NCI-H446 treated with DMSO at 0.1 percent for 48 hours (cell line): ENCODE measurements at regions not wholly inside any gene's neighbourhood (a gene's known extent, or its start where the extent isn't known, plus 50 kb on each side); places are given as distances from the start of the nearest gene placed in this dataset.

ENCODE experiments used
- DNase-seq: peaks from one replicate; lab custom pipeline; 2025; lab: John Stamatoyannopoulos, UW

DNA sequence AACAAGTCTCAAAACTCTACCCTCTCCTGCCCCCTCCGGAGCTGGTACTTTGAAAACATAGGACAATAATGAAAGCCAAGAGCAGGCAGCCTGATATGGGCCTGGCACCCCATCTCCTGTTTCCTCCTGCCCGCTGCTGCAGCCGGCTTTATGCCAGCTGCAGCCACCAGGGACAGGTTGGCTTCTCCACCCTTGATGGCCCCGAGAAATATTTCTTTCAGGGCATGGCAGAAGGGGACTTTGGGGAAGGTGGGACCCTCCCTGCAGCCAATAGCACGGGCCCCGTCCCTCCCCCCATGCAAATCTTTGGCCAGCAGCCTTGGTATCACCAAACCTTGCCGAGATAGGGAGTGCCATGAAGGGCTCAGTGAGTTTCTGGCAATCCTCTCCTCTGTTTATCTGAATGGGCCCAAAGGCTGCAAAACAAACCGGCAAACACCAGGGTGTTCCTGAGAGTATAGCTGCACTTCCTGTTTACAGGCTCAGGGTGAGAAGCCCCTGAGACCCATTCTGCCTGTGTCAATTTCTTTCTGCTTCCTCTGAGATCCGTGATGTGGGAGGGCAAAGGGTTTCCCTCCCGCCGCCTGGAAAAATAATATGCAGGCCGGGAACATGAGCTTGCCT is 73.4 kb upstream of the BOD1 start:
- no peak for DNase-seq

DNA sequence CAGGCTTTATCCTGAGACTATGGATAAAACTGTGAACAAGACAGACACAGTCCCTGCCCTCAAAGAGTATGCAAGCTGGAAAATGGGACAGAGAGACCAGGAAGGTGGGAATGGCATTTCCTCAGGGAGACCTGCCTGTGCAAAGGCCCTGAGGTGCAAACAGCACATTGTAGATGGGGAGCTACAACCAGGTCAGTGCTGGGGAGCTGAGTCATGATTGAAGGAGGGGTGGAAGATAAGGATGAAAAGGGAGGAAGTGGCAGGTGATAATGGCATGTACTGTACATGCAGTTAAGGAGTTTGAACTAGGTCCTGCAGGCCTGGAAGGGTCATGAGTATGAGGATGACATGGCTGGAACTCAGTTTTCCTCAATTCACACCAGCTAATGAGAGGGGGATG is 75.5 kb upstream of the BOD1 start:
- no peak for DNase-seq

DNA sequence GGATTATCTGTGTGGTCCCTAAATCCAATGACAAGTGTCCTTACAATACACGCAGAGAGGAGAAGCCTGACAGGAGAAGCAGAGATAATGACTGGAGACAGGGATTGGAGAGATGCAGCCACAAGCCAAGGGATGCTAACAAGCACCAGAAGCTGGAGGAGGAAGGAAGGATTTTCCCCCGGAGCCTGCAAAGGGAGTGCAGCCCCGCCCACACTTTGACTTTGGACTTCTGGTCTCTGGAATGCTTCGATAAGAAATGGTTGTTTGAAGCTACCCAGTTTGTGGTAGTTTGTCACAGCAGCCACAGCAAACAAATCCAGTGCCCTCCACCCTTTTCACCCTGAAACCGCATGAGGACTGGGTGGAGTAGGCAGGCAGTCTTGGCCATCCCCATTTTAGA is 77.2 kb upstream of the BOD1 start:
- no peak for DNase-seq

DNA sequence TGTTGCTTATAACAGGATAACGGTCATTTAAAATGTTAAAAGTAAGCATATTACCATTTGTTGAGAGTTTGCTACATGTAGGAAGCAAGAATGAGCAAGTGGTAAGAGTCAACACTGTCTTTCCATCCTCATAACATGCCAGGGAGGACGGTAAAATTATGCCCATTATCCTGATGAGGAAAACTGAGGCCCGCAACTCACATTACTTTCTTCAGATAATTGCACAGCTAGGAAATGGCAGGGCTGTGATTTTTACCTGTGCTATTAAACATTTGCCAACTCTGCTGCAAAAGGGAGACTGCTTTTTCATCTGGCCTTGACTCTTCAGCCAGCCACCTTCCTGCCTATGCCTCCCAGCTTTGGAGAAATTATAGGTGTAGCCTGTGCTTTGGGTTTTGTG is 79.8 kb upstream of the BOD1 start:
- no peak for DNase-seq

DNA sequence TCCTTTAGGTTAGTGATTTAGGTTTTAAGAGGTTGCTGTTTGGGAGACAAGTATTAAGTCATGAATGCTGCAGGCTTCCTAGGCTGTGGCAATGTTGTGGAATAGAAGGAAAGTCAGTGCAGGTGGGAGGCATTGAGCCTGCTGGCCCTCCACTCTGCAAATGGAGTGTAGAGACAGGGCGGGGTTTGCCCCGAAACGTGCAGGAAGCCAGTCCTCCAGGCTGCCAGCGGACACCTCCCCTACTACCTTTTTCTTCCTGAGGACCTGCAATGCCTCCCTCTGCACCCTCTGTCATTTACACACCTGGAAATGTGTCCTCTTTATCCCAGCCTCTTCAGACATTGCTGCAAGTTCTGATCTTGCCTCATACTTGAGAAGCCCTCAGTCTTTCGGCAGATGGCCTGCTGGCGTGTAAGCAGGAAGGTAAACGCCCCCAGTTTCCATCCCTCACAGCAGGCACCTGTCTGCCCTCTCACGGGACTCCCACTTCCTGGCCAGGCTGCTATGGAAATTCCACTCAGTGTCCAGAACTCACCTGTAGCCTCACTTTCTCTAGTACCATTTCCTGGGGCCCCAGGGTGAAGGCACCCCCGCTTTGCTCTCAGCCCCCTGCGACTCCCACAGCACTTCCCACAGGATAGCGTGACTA is 81.6 kb upstream of the BOD1 start:
- DNase-seq = no peak

DNA sequence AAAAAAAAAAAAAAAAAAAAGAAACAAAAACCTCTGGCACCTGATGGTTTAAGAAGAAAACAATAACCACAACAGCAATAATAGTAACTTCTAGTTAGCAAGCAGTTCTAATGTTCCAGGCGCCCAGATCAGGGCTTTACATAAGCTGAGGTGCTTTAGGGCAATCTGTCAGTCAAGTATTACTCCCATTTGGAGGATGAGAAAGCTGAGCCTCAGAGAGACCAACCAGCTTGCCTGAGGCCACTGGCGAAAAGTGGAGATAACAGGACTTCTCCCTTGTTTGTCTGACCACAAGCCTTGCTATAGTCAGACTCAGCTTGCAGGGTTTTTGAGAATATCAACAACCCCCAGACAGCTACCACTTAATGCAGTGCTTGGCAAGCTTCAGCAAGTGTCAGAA is 83.5 kb upstream of the BOD1 start:
- DNase-seq = no peak

DNA sequence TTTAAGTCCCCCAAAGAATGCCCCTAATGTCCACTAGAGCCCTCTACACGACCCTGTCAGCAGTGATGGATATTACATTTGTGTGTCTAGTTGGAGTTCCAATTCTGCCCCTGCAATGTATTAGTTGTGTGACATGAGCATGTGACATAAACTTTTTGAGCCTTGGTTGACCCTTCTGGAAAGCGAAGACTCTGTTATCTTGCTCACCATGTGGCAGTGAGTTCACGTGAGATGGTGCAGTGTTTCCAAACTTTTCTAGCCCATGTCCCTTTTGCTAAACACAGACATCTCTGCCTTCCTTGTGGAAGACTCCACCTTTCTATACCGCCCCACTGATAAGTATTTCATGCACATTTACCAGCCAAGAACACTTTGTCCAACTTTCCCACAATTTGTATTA is 87.0 kb upstream of the BOD1 start:
- DNase-seq = no peak

DNA sequence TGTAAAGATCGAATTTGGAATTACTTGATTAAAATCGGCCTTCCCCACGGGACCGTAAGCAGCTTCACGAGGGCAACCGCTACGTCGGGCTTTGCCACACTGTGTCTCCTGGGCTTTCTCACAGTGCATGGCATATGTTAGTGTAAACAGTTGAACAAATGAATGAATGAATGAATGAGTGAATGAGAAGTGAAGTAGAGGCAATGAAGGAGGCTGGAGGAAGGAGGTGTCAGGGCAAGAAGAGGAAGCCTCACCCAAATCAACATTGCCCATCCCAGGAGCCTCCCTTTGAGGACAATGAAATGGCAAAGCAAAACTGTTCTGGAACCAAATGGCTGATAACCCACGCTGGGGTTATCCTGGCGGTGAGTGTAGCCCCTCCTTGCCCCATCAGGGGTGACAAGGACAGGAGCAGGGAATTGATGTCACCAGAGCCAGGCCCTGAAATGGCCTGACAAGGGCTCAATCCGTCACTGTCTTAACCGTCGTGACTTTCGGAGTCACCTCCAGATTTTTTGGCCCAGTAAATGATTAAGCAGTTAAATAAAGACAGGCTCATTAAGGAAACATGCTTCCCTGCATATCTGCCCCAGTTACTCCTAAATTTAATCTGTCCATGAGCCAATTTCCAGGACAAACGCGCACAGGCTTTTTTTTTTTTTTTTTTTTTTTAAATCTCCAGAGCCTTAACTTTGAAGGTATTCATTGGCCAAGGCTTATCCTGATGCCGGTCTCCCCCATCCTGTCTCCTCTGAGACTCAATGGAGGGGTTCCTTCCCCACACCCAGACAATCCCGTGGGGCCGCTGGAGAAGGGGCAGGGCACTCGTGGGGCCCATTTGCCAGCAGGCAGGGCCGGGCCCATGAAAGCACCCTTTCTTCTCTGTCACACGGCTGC is 88.4 kb upstream of the BOD1 start:
- DNase-seq = no peak

DNA sequence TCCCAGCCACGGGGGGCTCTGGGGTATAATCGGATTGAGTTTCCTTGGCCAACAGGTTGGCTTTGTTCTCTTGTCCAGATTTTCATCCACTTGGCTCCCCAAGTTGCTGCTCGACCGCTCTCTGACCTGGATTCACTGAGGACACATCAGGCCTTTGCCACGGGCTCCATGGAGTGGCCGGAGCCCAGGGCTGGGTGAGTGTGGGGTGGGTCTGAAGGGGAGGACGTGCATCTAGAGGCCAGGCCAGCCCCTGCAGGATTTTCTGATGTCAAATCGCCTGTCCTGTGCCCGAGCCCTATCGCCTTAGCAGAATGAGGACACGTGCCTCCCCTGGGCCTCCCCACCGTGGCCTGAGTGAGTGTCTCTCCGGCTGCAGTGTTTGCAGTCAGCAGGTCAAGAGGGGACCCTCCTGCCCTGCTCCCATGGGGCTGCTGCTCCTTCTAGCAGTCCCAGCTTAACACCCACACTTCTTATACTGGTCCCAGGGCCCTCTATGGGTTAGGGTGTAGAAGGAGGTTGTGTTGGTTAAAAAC is 89.1 kb upstream of the BOD1 start:
- no peak for DNase-seq

DNA sequence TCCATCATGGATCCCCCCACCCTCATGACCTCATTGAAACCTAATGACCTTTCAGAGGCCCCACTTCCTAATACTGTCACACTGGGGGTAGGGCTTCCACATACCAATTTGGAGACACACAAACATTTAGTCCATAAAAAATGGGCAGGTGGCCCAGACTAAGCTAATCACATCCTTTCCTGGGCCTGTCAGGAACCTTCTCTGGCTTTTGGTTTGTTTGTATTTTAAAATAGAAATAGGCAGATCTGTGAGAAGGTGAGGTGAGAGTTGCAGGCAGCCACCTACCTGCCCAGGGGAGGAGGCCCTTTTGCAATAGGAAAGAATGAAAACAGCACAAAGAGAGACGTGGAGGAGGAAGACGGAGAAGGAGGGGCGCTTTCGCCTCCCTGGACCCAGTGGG is 90.2 kb upstream of the BOD1 start:
- DNase-seq = no peak

DNA sequence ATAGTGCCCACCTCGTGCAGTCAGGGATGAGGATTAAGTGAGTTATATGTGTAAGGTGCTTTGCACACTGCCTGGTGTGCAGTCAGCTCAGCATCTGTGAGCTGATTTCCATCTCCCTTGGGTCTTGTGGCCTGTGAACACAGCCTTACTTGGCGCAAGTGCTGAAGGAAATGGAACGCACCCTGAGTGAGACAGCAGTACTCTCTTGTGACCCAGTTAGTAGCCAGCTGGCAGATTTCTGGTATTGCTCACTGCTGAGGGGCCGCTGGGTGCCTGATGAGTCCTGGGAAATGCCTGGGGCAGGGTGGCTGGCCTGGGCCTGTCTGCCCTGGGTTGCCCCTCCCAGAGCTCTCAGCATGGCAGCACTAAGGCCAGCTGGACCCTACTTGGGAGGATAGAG is 90.9 kb upstream of the BOD1 start:
- no peak for DNase-seq

DNA sequence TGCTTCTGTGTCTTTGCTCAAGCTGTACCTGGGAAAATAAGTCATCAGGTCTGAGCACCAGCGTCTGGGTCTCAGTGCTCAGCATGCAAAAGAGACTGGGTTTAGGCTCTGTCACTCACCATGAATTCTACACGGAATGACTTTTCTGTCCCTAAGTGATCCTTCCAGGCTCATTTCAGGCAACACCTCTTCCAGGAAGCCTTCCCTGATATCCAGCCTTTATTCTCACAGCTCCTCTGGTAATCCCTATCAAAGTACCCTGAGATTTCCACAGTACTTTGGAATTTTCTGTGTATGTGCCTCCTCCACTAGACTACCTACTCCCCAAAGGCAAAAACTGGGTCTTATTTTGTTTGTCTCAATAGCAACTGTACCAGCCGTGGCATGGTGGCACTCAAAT is 92.7 kb upstream of the BOD1 start:
- DNase-seq = no peak

DNA sequence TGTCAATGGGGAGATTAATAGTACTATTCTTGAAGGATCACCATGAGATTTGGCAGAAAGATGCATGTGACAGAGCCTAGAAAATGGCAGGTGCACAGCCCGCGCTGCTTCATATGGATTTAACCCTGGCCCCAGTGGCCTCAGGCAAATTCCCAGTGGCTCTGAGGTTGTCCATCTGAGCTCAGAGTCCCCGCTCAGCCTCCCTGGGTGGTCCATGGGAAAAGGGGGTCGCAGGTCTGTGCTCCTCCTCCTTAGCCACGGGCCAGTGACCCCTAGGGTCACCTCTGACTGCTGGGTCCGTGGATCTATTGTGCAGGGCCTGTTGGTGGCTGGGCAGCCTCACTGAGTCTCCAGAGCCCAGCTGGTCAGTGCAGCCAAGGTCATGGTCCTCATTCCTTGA is 93.3 kb upstream of the BOD1 start:
- DNase-seq = no peak

DNA sequence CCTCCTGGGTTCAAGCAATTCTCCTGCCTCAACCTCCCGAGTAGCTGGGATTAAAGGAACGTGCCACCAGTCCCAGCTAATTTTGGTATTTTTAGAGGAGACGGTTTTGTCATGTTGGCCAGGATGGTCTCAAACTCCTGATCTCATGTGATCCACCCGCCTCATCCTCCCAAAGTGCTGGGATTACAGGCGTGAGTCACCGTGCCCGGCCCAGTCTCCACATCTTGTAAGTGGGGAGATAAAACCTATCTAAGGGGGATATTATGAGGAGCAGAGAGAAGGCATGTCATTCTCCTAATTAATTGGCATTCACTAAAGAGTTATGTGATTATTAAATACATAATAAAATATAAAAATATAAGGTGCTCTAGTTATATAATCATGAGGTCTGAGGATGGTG is 94.1 kb upstream of the BOD1 start:
- DNase-seq = no peak

DNA sequence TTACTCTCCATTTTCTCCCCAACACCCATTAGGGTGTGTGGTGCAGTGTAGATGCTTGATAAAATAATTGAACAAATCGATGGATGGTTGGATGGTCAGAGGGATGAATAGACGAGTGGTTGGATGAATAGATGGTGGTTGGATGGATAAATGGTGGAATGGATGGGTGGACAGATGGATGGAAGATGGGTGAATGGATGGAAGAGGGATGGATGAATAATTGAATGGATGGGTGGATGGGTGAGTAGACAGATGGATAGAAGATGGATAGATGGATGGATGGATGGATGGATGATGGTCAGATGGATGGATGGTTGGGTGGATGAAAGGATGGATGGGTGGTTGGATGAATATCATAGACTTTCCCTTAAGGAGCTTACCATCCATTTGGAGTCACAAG is 95.0 kb upstream of the BOD1 start:
- no peak for DNase-seq

DNA sequence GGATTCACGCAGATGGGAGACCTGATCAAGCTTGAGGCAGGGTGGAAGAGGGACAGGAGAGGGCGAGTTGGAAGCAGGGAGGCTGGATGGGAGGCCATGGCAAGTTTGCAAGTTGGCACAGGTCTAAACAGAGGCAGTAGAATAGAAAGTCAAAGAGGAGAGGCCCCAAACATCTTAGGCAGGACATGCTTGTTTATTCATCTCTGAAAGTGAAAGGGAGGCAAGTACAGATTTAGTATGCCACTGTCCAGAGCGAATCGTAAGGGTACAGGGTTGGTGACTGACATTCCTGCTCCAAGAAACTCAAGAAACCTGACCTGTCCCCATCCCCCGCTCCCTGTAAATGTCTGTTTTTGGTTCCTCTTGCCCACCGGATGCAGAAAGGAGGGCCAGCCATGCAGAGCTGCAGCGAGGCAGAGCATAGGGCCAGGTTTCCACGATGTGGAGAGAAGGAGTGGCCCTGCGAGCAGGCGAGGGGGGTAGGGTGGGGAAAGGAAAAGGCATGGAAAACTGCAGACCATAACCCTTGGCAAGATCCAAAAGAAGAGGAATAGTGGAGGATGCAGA is 96.2 kb upstream of the BOD1 start:
- DNase-seq = no peak

DNA sequence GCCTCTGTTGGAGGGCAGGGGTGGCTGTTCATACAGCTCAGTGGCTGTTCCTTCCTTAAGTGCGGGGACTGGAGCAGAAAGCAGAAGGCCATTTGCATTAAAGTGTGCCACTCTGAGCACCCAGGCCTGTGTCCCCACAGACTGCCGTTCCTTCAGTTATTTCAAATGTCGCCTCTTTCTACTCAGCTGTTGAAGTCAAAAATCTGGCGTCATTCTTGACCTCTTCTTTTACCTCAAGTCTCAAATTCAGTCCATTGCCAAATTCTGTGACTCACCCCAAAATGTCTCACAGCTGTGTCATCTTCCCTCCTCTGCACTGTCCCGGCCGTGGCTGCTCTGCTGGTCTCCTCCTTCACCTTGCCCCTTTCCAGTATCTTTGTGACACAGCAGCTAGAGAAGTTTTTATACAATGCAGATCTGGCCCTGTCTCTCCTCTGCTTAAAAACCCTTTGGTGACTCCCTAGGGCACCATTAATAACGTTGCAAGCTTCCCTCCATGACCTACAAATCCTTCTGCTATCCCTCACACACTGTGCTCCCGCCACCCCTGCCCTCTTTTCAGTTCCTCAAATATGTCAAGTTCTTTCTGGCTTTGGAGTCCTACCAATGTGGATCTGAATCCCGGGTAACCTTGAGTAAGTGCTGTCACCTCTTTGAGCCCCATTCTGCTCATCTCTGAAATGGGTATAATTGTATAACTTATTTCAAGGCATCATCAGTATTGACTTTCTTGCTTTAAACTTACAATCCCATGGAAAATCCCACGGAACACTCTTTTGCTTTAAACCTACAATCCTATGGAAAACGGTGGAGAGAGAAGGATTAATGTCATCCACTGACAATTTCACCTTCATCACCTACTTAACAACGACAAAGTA is 98.3 kb upstream of the BOD1 start:
- no peak for DNase-seq

DNA sequence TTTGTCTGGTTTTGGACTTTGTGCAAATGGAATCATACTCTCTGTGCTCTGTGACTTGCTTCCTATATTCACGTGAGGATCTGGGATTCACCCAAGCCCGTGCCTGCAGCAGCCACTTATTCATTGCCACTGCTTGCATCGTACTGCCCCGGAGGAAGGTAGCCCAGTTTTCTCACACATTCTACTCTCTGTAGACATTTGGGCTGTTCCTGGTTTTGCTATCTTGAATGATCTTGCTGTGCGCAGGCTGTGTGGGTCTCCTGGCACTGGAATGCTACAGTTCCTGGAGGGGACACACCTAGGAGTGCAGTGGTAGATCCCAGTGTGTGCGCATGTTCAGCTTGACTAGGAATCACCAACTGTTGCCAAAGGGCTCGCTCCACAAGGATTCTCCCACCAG is 99.2 kb upstream of the BOD1 start:
- DNase-seq = no peak

DNA sequence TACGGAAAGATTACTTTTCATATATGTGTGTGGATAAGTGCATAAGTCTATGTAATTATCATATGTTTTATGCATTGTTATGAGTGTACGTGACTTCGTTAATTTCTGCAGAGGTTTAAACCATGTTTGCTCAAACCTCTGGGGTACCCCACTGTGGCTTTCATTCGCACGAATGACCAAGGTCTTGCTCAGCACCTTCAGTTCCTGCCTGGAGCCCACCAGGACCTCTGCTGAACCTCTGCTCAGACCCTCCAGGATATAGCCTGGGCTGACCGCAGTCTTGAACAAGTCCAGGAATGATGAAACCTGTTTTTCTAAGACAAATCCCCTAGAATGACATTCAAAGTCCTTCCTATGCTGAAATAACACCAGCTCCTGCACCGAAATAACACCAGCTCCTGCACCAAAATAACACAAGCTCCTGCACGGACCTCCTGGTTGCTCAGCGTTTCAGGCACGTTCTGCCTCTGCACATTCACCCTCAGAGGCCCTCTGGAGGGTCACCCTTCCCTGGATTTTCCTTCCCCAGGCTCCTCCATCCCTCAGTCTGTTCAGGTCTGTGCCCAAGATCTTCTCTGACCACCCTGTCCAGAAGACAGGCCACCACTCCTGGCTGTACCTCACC is 99.7 kb upstream of the BOD1 start:
- DNase-seq = no peak

DNA sequence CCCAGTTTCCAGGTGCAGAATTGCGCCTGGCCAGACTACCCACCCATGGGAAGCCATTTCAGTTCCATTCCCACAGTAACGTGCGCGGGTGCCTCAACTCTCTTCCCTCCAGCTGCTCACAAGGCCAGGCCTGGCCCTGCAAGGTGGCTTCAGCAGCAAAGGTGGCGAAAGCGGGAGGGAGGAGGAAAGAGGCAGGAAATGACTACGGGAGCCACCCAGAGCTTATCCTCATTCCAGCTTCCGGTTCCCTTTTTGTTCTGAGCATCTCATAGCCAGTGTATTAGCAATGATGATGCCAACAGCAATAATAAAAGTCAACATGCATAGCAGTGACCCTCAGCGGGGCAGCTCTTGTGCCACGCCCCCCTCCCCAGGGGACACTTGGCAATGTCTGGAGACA is 101.5 kb upstream of the BOD1 start:
- DNase-seq = no peak

DNA sequence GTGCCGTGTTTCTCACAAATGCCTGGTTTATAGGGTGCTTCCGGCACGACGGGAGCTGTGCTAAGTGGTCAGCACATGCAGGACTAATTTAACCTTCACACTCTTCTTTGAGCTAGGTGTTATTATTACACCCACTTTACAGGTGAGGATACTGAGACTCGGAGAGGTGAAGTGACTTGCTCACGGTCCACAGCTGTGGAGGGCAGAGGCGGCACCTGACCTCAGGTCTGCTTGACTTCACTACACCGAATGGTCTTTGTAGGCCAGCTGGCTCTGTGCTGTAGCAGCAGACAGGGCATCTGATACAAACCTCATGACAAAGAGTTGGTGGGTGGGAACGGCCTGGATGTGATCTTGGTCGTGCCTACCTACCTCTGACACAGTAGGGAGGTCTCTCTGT is 102.0 kb upstream of the BOD1 start:
- DNase-seq = no peak
